Astrocyte (in vitro differentiated cells and primary cell): ENCODE measurements at regions not wholly inside any gene's neighbourhood (a gene's known extent, or its start where the extent isn't known, plus 50 kb on each side); places are given as distances from the start of the nearest gene placed in this dataset.

ENCODE experiments used
- CTCF ChIP-seq: IDR thresholded peaks from 2 replicates; pipeline ENCODE4 v1.5.1; 2011; ENCODE audit warnings: low read depth, mild to moderate bottlenecking, inconsistent platforms, low read length, moderate library complexity; ENCODE audit not compliant: insufficient read depth
- EZH2 ChIP-seq: IDR thresholded peaks from 2 replicates; pipeline ENCODE4 v1.6.1; 2012; ENCODE audit warnings: mild to moderate bottlenecking, low read length, inconsistent platforms; ENCODE audit not compliant: insufficient read depth

DNA sequence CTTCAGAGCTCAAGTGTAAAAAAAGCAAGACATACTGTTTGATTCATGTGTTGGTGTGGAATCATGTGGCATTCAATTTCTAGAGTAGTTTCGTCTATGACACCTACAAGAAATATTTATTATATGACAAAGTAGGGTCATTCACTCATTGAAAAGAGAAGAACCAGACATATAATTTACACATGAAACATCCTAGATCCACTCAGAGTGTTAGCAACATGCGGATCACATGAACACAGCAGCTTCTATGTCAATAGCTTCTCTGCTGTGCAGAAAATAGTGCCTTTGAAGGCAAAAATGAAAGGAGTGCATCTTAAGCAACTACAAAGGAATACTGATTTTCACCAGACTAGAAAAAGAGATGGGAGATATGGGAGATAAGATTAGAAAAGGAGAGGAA, 569.8 kb downstream of the RPS29 start:
- TF ChIP-seq EZH2 (no peak), CTCF (no peak)
